Stimulated activated CD4-positive, alpha-beta T cell treated with anti-CD3 and anti-CD28 coated beads, Interleukin-4, amount 100 ng/mL, for 24 hours (primary cell): ENCODE measurements at regions not wholly inside any gene's neighbourhood (a gene's known extent, or its start where the extent isn't known, plus 50 kb on each side); places are given as distances from the start of the nearest gene placed in this dataset.

Source experiments
- DNase-seq: peaks from one replicate; pipeline ENCODE4 v3.0.0-alpha.2; 2020

GRCh38 chr12:128052777-128053176 lies 214.2 kb upstream of the TMEM132C start:
- DNase-seq = no peak

- no peak for DNase-seq
These were observed 211.4 kb upstream of the TMEM132C start for GRCh38 chr12:128055567-128055966.

GRCh38 chr12:128056136-128056801 lies 210.7 kb upstream of the TMEM132C start:
- no peak for DNase-seq

GRCh38 chr12:128057586-128057985 lies 209.4 kb upstream of the TMEM132C start:
- DNase-seq = no peak

GRCh38 chr12:128059621-128060370 lies 207.2 kb upstream of the TMEM132C start:
- no peak for DNase-seq

- no peak for DNase-seq
These were observed 198.8 kb upstream of the TMEM132C start for GRCh38 chr12:128068211-128068610.

GRCh38 chr12:128069359-128069997 lies 197.5 kb upstream of the TMEM132C start:
- no peak for DNase-seq

- no peak for DNase-seq
These were observed 193.0 kb upstream of the TMEM132C start for GRCh38 chr12:128073937-128074336.

GRCh38 chr12:128075332-128075731 lies 191.6 kb upstream of the TMEM132C start:
- no peak for DNase-seq

GRCh38 chr12:128076188-128076587 lies 190.8 kb upstream of the TMEM132C start:
- no peak for DNase-seq

- DNase-seq = no peak
These were observed 189.6 kb upstream of the TMEM132C start for GRCh38 chr12:128077211-128077916.

- DNase-seq = no peak
These were observed 189.1 kb upstream of the TMEM132C start for GRCh38 chr12:128077917-128078298.

- DNase-seq = no peak
These were observed 188.5 kb upstream of the TMEM132C start for GRCh38 chr12:128078301-128078971.

GRCh38 chr12:128079446-128079845 lies 187.5 kb upstream of the TMEM132C start:
- DNase-seq = no peak

- no peak for DNase-seq
These were observed 183.7 kb upstream of the TMEM132C start for GRCh38 chr12:128083132-128083729.

GRCh38 chr12:128088926-128089325 lies 178.0 kb upstream of the TMEM132C start:
- no peak for DNase-seq

GRCh38 chr12:128089961-128090360 lies 177.0 kb upstream of the TMEM132C start:
- no peak for DNase-seq

- no peak for DNase-seq
These were observed 175.8 kb upstream of the TMEM132C start for GRCh38 chr12:128091101-128091720.

GRCh38 chr12:128091951-128092382 lies 175.0 kb upstream of the TMEM132C start:
- DNase-seq = no peak

GRCh38 chr12:128098730-128099129 lies 168.2 kb upstream of the TMEM132C start:
- DNase-seq = no peak

- DNase-seq = no peak
These were observed 163.8 kb upstream of the TMEM132C start for GRCh38 chr12:128103152-128103551.

- DNase-seq = no peak
These were observed 157.7 kb upstream of the TMEM132C start for GRCh38 chr12:128109236-128109635.
